Gastrocnemius medialis (tissue), 4 donors: ENCODE measurements at regions not wholly inside any gene's neighbourhood (a gene's known extent, or its start where the extent isn't known, plus 50 kb on each side); places are given as distances from the start of the nearest gene placed in this dataset.

Experiments
- ATAC-seq, 2 donors: fragments of 150-250 bp; one replicate each; pipeline ENCODE4 v1.9.1; 2016
- DNase-seq, 2 donors: peaks; one replicate each; pipeline ENCODE4 v3.0.0-alpha.2; 2019
- H3K27ac ChIP-seq, 4 donors: fragments of 200-600 bp; sonication (generic); 1 replicate in 1 of 4; 2 replicates in 3 of 4; pipeline ENCODE4 v1.5.1; 2016 to 2018; ENCODE audit warnings: mild to moderate bottlenecking in 2 of 4, moderate library complexity in 1 of 4
- H3K27me3 ChIP-seq, 3 donors: fragments of 200-600 bp; sonication (generic) in 2 of 3; 1 replicate in 1 of 3; 2 replicates in 2 of 3; pipeline versions ENCODE4 v1.5.1 to v1.6.0; 2016 to 2019; ENCODE audit warnings: mild to moderate bottlenecking in 1 of 3, moderate library complexity in 1 of 3
- H3K36me3 ChIP-seq, 2 donors: fragments of 200-600 bp; sonication (generic) in 1 of 2; one replicate each; pipeline ENCODE4 v1.5.1; 2017 to 2018
- H3K4me1 ChIP-seq, 2 donors: fragments of 200-600 bp; sonication (generic) in 1 of 2; one replicate each; pipeline ENCODE4 v1.5.1; 2016 to 2017; ENCODE audit warnings: mild to moderate bottlenecking in 2 of 2
- H3K4me3 ChIP-seq, 4 donors: fragments of 200-600 bp; sonication (generic) in 3 of 4; 1 replicate in 1 of 4; 2 replicates in 3 of 4; pipeline ENCODE4 v1.5.1; 2016 to 2019; ENCODE audit warnings: mild to moderate bottlenecking in 2 of 4
- H3K9me3 ChIP-seq, 3 donors: fragments of 200-600 bp; sonication (generic) in 2 of 3; 1 replicate in 1 of 3; 2 replicates in 2 of 3; pipeline ENCODE4 v1.5.1; 2016 to 2019
- POLR2A ChIP-seq, 2 donors: fragments of 450-650 bp; IDR thresholded peaks; one replicate each; pipeline ENCODE4 v1.6.1; 2017; ENCODE audit warnings: antibody characterized with exemption in 2 of 2, mild to moderate bottlenecking in 2 of 2, moderate library complexity in 2 of 2
- in situ Hi-C, 4 donors: fragments of 200-750 bp; cut with MboI; loops; one replicate each; pipeline versions ENCODE4 v1.15.0 to v1.8.0; 2017; ENCODE audit warnings: low sequenced_read_pairs in 4 of 4
- intact Hi-C: fragments of 100-400 bp; cut with DNase I; formaldehyde crosslinking; loops from one replicate; pipeline ENCODE4 v1.15.1; 2023; ENCODE audit warnings: low total_unique reads
- TF ChIP-seq, protein P1 (sequence below), 5 experiments: fragments of 450-650 bp in 3 of 5; fragments of 200-600 bp in 2 of 5; sonication (generic) in 2 of 5; IDR thresholded peaks in 4 of 5; conservative IDR thresholded peaks in 1 of 5; 1 replicate in 4 of 5; 2 replicates in 1 of 5; pipeline ENCODE4 v1.5.1; 2016 to 2019; ENCODE audit warnings: antibody characterized with exemption in 5 of 5, mild to moderate bottlenecking in 3 of 5, moderate library complexity in 3 of 5

DNA sequence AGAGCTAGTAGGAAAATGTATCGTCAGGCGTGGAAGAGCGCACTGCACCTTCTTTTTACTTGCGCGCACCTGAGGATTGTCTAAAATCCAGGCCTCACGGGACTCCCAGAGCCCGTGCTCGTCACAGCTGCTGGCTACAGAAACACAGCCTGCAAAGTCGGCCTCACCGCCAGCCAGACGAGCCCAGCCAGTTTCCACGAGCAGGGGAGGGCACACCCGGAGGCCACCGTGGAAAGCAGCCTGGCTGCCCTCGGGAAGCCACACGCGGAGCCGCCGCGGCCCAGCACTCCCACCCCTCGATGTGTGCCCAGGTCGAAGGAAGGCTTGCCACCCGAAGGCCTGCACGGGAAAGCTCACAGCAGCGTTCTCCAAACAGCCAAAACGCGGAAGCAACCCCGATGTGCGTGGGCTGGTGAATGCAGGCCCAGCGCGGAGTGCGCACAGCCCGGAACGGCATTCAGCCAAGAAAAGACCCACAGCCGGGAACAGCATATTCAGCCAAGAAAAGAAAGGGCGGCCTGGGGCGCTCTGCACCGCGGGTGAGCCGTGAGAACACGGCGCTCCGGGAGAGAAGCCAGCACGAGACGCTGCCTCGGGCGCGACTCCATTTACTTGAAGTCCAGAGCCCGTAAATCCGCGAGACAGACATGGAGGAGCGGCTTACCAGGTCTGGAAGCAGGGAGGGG, 53.9 kb upstream of the SALL3 start:
- intact Hi-C loops (no loop called here), in situ Hi-C loops (no loop called here)
- no peak overlapping the region for H3K27ac ChIP-seq
- H3K9me3 ChIP-seq: no peaks in the 10 kb centered on the region
- ATAC-seq (no peak), DNase-seq (no peak)
- TF ChIP-seq POLR2A (IDR thresholded peaks at IDR 0.05): no peak
- TF ChIP-seq, protein P1, sequence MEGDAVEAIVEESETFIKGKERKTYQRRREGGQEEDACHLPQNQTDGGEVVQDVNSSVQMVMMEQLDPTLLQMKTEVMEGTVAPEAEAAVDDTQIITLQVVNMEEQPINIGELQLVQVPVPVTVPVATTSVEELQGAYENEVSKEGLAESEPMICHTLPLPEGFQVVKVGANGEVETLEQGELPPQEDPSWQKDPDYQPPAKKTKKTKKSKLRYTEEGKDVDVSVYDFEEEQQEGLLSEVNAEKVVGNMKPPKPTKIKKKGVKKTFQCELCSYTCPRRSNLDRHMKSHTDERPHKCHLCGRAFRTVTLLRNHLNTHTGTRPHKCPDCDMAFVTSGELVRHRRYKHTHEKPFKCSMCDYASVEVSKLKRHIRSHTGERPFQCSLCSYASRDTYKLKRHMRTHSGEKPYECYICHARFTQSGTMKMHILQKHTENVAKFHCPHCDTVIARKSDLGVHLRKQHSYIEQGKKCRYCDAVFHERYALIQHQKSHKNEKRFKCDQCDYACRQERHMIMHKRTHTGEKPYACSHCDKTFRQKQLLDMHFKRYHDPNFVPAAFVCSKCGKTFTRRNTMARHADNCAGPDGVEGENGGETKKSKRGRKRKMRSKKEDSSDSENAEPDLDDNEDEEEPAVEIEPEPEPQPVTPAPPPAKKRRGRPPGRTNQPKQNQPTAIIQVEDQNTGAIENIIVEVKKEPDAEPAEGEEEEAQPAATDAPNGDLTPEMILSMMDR (IDR thresholded peaks at IDR 0.05 in 4 of 5, conservative IDR thresholded peaks at IDR 0.05 in 1 of 5): no peak
- no peaks in the 10 kb centered on the region for H3K36me3 ChIP-seq
- no peaks in the 10 kb centered on the region for H3K4me1 ChIP-seq
- no peaks in the 10 kb centered on the region for H3K27me3 ChIP-seq
- no peak overlapping the region for H3K4me3 ChIP-seq

DNA sequence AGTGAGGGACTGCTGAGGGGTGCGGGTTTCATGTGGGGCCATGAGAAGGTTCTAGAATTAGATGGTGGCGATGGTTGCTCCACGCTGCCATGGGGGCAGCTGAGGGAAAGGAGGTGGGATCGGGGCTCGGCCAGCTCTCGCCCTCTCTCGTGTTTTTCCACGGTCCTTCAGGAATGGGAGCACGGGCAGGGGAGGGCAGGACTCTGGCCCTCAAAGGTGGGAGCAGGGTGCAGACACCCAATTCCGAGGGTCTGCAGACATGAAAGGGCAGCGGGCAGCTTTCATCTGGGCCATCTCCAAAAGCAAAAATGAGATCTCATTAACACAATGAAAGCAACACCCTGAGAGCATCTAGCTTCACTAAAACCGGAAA, 53.4 kb upstream of the SALL3 start:
- Histone ChIP-seq H3K4me1 (no peaks in the 10 kb centered on the region), H3K27me3 (no peaks in the 10 kb centered on the region), H3K9me3 (no peaks in the 10 kb centered on the region), H3K36me3 (no peaks in the 10 kb centered on the region), H3K27ac (no peak overlapping the region), H3K4me3 (no peak overlapping the region)
- DNase-seq (no peak), ATAC-seq (no peak)
- TF ChIP-seq POLR2A (IDR thresholded peaks at IDR 0.05): no peak
- TF ChIP-seq, protein P1 (IDR thresholded peaks at IDR 0.05 in 4 of 5, conservative IDR thresholded peaks at IDR 0.05 in 1 of 5): no peak
- in situ Hi-C loops (no loop called here), intact Hi-C loops (no loop called here)

DNA sequence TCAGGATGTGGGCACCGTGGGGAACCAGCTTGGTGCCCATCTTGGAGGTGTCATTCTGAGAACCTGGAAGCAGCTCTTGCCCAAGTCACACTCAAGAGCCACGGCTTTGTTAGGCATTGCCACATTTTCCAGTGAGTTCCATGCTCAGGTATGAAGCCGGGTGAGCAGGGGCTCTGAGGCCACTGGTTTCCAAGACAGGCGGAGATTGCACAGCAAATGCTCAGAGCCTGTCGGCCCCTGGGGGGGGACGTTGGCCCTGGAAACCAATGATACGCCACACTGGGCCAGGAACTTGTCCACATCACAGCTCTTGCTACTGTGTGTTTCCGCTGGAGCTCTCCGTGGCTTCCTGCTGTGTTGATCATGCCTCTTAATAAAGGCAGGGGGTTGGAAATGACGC, 52.5 kb upstream of the SALL3 start:
- Histone ChIP-seq H3K9me3 (no peaks in the 10 kb centered on the region), H3K36me3 (no peaks in the 10 kb centered on the region), H3K4me3 (no peak overlapping the region), H3K27ac (no peak overlapping the region), H3K4me1 (no peaks in the 10 kb centered on the region), H3K27me3 (no peaks in the 10 kb centered on the region)
- intact Hi-C loops: no loop called here
- ATAC-seq (no peak), DNase-seq (no peak)
- TF ChIP-seq, protein P1 (IDR thresholded peaks at IDR 0.05 in 4 of 5, conservative IDR thresholded peaks at IDR 0.05 in 1 of 5): no peak
- TF ChIP-seq POLR2A (IDR thresholded peaks at IDR 0.05): no peak
- in situ Hi-C loops: no loop called here

- ATAC-seq (no peak), DNase-seq (no peak)
- H3K4me1 ChIP-seq: no peaks in the 10 kb centered on the region
- no peaks in the 10 kb centered on the region for H3K36me3 ChIP-seq
- no peak overlapping the region for H3K4me3 ChIP-seq
- in situ Hi-C loops: no loop called here
- TF ChIP-seq, protein P1 (IDR thresholded peaks at IDR 0.05 in 4 of 5, conservative IDR thresholded peaks at IDR 0.05 in 1 of 5): no peak
- TF ChIP-seq POLR2A (IDR thresholded peaks at IDR 0.05): no peak
- no peak overlapping the region for H3K27ac ChIP-seq
- intact Hi-C loops: no loop called here
- no peaks in the 10 kb centered on the region for H3K9me3 ChIP-seq
- H3K27me3 ChIP-seq: no peaks in the 10 kb centered on the region
Observed at GRCh38 chr18:78927616-78928015, 52.0 kb upstream of the SALL3 start.

DNA sequence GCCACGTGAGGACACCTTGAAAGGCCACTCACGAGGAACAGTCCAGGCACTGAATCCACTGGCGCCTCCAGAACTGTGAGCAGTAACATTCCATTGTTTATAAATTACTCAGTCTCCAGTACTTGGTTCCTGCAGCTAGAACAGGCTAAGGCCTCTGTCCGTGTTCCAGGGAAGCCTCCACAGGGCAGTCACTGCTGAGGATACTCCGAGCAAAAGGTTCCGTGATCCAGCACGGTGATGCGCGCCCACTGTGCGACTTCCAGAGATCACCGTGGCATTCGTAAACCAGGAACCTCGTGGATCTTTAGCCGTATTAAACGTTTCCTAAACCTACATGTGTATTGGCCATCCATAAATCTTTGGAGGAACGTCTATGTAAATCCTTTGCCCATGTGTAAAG, 51.5 kb upstream of the SALL3 start:
- in situ Hi-C loops (no loop called here), intact Hi-C loops (no loop called here)

More for the DNA sequence above, 51.5 kb upstream of the SALL3 start:
- DNase-seq (no peak), ATAC-seq (no peak)
- Histone ChIP-seq H3K36me3 (no peaks in the 10 kb centered on the region), H3K4me1 (no peaks in the 10 kb centered on the region), H3K27me3 (no peaks in the 10 kb centered on the region), H3K4me3 (no peak overlapping the region), H3K9me3 (no peaks in the 10 kb centered on the region), H3K27ac (no peak overlapping the region)
- TF ChIP-seq POLR2A (IDR thresholded peaks at IDR 0.05): no peak
- TF ChIP-seq, protein P1 (IDR thresholded peaks at IDR 0.05 in 4 of 5, conservative IDR thresholded peaks at IDR 0.05 in 1 of 5): no peak
